Tibial artery (tissue), 4 donors: ENCODE measurements at regions not wholly inside any gene's neighbourhood (a gene's known extent, or its start where the extent isn't known, plus 50 kb on each side); places are given as distances from the start of the nearest gene placed in this dataset.
"Not testable (repeated sequence)": the region's sequence is repeated elsewhere in the genome, so short reads cannot be mapped to it uniquely, and the experiment has no call there.

Source experiments
- DNase-seq, 2 donors: peaks; one replicate each; pipeline ENCODE4 v3.0.0-alpha.2; 2019
- H3K27ac ChIP-seq, 2 donors: fragments of 200-600 bp; sonication (generic) in 1 of 2; 1 replicate in 1 of 2; 2 replicates in 1 of 2; pipeline ENCODE4 v1.5.1; 2018 to 2019; ENCODE audit warnings: mild to moderate bottlenecking in 1 of 2
- H3K27me3 ChIP-seq, 2 donors: fragments of 200-600 bp; sonication (generic) in 1 of 2; one replicate each; pipeline versions ENCODE4 v1.5.1 to v1.6.0; 2016 to 2019
- H3K36me3 ChIP-seq, 3 donors: fragments of 200-600 bp; sonication (generic) in 2 of 3; one replicate each; pipeline ENCODE4 v1.5.1; 2016 to 2019; ENCODE audit warnings: mild to moderate bottlenecking in 2 of 3
- H3K4me1 ChIP-seq, 4 donors: fragments of 200-600 bp; sonication (generic) in 2 of 4; 1 replicate in 3 of 4; 2 replicates in 1 of 4; pipeline ENCODE4 v1.5.1; 2016 to 2019
- H3K4me3 ChIP-seq, 2 donors: fragments of 200-600 bp; sonication (generic) in 1 of 2; 1 replicate in 1 of 2; 2 replicates in 1 of 2; pipeline ENCODE4 v1.5.1; 2018 to 2019; ENCODE audit warnings: mild to moderate bottlenecking in 2 of 2
- H3K9me3 ChIP-seq, 3 donors: fragments of 200-600 bp; sonication (generic) in 1 of 3; one replicate each; pipeline ENCODE4 v1.5.1; 2016 to 2019
- intact Hi-C: fragments of 100-400 bp; cut with DNase I; formaldehyde crosslinking; loops from one replicate; pipeline ENCODE4 v1.15.0; 2023; ENCODE audit warnings: low total_unique reads
- TF ChIP-seq, protein P1 (sequence below), 2 experiments: fragments of 200-600 bp in 1 of 2; fragments of 450-650 bp in 1 of 2; IDR thresholded peaks; one replicate each; pipeline ENCODE4 v1.5.1; 2017 to 2019; ENCODE audit warnings: antibody characterized with exemption in 2 of 2, mild to moderate bottlenecking in 1 of 2, moderate library complexity in 1 of 2

DNA sequence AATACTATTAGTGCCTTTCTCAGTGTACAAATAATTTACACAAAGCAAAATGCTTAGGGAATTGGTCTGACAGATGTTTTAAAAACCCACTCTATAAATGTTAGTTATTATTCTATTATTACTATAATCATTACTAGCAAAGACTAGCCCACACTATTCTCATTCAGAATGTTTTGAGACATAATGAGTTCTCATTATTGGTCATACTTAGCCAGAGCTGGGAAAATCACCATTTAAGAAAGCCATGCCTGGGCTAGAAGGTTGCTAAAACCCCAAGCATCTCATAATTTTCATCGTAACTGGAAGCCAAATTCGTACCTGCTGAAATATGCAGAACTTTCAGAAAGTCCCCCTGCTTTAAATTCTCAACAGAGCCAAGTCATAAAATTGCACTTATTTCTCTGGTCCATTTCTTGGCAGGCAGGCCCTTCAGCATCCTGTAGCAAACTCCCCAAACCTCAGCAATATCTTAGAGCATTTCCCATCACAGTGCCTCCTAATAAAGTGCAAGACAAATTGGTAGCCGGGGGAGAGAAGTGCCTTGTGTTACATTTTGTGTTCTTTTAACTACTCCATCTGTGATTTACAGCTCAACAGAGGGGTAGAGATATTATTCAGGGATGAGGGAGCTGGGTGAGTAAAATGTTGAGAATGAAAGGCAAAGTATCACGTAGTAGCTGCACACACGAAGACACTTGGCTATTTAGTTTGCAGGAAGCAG is 79.8 kb upstream of the ADAMTS18 start:
- intact Hi-C loops = no loop called here
- H3K36me3 ChIP-seq = no peaks in the 10 kb centered on the region
- H3K4me3 ChIP-seq = no peak overlapping the region
- no peaks in the 10 kb centered on the region for H3K9me3 ChIP-seq
- no peaks in the 10 kb centered on the region for H3K27me3 ChIP-seq
- no peaks in the 10 kb centered on the region for H3K4me1 ChIP-seq
- no peak overlapping the region for H3K27ac ChIP-seq
- TF ChIP-seq, protein P1, sequence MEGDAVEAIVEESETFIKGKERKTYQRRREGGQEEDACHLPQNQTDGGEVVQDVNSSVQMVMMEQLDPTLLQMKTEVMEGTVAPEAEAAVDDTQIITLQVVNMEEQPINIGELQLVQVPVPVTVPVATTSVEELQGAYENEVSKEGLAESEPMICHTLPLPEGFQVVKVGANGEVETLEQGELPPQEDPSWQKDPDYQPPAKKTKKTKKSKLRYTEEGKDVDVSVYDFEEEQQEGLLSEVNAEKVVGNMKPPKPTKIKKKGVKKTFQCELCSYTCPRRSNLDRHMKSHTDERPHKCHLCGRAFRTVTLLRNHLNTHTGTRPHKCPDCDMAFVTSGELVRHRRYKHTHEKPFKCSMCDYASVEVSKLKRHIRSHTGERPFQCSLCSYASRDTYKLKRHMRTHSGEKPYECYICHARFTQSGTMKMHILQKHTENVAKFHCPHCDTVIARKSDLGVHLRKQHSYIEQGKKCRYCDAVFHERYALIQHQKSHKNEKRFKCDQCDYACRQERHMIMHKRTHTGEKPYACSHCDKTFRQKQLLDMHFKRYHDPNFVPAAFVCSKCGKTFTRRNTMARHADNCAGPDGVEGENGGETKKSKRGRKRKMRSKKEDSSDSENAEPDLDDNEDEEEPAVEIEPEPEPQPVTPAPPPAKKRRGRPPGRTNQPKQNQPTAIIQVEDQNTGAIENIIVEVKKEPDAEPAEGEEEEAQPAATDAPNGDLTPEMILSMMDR (IDR thresholded peaks at IDR 0.05) = no peak
- no peak for DNase-seq

DNA sequence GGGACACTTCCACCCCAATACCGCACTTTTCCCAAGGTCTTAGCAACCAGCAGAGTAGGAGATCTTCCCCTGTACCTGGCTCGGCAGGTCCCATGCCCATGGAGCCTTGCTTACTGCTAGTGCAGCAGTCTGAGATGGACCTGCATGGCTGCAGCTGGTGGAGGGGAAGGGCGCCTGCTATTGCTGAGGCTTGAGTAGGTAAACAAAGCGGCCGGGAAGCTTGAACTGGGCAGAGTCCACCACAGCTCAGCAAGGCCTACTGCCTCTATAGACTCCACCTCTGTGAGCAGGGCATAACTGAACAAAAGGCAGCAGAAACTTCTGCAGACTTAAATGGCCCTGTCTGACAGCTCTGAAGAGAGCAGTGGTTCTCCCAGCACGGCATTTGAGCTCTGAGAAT is 90.4 kb upstream of the ADAMTS18 start:
- H3K27me3 ChIP-seq, H3K36me3 ChIP-seq, DNase-seq, H3K4me3 ChIP-seq, intact Hi-C loops, H3K9me3 ChIP-seq, H3K27ac ChIP-seq, H3K4me1 ChIP-seq: not testable (repeated sequence)

DNA sequence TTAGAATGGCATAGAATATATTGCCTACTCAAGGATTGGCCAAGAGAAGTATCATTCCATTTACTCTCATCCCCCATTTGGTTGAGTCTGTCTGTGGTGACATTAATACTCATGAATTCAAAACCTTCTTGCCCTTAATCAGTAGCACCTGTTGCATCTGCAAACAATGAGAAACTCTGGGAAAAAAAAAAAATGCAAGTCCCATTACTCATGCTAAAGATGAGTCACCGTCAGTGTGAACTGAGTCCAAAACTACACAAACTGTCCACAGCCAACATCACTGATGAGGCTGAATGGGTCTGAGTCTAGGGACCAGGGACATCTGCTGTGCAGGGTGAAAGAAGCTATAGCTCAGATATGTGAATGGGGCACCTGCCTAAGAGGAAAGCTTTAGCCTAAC is 96.9 kb upstream of the ADAMTS18 start:
- DNase-seq = no peak
- H3K4me1 ChIP-seq = no peaks in the 10 kb centered on the region
- TF ChIP-seq, protein P1 (IDR thresholded peaks at IDR 0.05) = no peak
- no peaks in the 10 kb centered on the region for H3K9me3 ChIP-seq
- intact Hi-C loops = no loop called here
- H3K36me3 ChIP-seq = no peaks in the 10 kb centered on the region
- H3K27me3 ChIP-seq = no peaks in the 10 kb centered on the region
- no peak overlapping the region for H3K27ac ChIP-seq
- H3K4me3 ChIP-seq = no peak overlapping the region

DNA sequence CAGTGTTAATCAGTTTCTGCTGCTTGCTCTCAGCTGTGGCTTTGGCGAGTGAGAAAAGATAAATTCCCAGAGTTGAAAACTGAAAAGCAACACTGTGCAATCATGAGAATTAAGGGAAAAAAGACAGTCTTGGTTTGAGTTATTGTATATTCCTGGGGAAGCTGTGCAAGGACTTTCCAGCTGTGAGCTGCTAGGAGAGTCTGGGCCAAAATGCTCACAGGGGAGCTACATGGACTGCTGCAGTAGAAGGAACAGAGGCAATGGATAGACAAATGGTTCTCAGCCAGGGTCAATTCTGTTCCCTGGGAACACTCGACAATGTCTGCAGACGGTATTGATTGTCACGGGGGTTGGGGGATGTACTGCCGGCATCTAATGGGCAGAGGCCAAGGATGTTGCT is 102.0 kb upstream of the ADAMTS18 start:
- Histone ChIP-seq H3K36me3 (no peaks in the 10 kb centered on the region), H3K27me3 (no peaks in the 10 kb centered on the region), H3K27ac (no peak overlapping the region), H3K4me1 (no peaks in the 10 kb centered on the region), H3K4me3 (no peak overlapping the region), H3K9me3 (no peaks in the 10 kb centered on the region)
- TF ChIP-seq, protein P1 (IDR thresholded peaks at IDR 0.05) = no peak
- intact Hi-C loops = no loop called here
- no peak for DNase-seq

DNA sequence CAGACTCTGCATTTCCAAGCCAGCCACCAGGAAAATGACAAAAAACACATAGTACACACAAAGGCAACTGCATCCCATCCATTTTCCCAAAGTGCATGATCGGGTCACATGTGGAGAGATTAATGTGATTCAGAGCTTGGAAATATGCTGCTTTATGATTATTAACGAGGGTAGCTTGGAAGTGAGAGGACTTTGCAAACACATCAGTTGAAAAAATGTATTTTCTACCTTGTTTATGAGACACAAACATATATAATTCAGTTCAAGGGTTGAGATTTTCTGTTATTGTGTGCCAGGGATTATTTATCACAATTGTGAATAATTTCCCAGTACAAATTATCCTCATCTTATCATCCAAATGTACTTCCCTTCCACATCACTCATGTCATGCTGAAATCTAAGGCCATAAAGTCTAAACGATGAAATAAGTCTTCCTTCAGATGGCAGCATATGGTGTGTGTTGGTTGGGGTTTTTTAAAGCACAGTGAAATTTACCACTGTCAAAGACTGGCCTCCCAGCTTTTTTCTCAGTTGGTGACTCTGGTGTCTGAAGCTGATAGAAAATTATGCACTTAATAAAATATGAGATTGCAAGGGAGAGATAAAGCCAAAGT is 104.7 kb upstream of the ADAMTS18 start:
- intact Hi-C loops = no loop called here
- Histone ChIP-seq H3K36me3 (no peaks in the 10 kb centered on the region), H3K4me3 (no peak overlapping the region), H3K27me3 (no peaks in the 10 kb centered on the region), H3K4me1 (no peaks in the 10 kb centered on the region), H3K27ac (no peak overlapping the region), H3K9me3 (no peaks in the 10 kb centered on the region)
- TF ChIP-seq, protein P1 (IDR thresholded peaks at IDR 0.05) = no peak
- no peak for DNase-seq

DNA sequence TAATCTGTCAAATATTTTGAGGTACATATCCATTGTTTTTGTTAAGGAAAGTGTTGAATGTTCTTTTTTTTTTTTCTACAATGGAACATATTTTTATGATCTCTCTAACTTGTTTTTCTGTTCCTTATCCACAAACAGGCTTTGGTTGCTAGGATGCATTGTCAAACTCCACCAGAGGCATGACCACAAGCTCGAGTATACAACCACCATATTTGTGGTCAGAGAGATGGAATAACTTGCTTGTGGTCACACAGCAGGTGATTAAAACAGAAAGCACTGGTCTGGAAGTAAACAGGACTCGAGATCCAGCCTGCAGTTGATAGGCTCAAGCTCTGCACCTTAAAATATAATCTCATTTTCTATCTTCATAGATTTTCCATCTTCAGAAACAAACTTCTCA is 105.8 kb upstream of the ADAMTS18 start:
- no peaks in the 10 kb centered on the region for H3K9me3 ChIP-seq
- no peak overlapping the region for H3K4me3 ChIP-seq
- DNase-seq = no peak
- H3K4me1 ChIP-seq = no peaks in the 10 kb centered on the region
- H3K27me3 ChIP-seq = no peaks in the 10 kb centered on the region
- TF ChIP-seq, protein P1 (IDR thresholded peaks at IDR 0.05) = no peak
- H3K27ac ChIP-seq = no peak overlapping the region
- no peaks in the 10 kb centered on the region for H3K36me3 ChIP-seq
- intact Hi-C loops = no loop called here
